HG02973 (cell line): ENCODE measurements at regions not wholly inside any gene's neighbourhood (a gene's known extent, or its start where the extent isn't known, plus 50 kb on each side); places are given as distances from the start of the nearest gene placed in this dataset.

Source experiments
- ATAC-seq: cut with Tn5 transposase; IDR thresholded peaks from one replicate; pipeline ENCODE4 v1.9.1; 2021; ENCODE audit warnings: moderate library complexity; ENCODE audit not compliant: unreplicated experiment

DNA sequence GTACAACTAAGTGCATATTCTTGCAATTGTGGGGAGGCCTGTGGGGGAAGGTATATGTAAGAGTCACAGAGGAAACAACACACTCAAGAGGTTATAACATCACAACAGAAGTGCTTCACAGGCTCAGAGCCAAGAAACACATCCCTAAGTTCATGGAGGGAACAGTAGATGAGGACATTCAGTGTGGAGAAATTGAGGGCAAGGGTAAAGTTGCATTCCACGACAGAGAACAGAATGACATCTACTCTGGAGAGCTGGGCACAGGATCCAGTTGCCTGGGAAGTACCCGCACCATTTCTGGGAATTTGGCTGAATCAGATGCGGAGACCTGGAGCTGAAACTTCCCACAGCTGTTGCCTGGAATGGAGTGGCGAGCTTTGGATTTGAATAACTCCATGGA lies 197.2 kb downstream of the NXNL2 start:
- ATAC-seq: no peak

DNA sequence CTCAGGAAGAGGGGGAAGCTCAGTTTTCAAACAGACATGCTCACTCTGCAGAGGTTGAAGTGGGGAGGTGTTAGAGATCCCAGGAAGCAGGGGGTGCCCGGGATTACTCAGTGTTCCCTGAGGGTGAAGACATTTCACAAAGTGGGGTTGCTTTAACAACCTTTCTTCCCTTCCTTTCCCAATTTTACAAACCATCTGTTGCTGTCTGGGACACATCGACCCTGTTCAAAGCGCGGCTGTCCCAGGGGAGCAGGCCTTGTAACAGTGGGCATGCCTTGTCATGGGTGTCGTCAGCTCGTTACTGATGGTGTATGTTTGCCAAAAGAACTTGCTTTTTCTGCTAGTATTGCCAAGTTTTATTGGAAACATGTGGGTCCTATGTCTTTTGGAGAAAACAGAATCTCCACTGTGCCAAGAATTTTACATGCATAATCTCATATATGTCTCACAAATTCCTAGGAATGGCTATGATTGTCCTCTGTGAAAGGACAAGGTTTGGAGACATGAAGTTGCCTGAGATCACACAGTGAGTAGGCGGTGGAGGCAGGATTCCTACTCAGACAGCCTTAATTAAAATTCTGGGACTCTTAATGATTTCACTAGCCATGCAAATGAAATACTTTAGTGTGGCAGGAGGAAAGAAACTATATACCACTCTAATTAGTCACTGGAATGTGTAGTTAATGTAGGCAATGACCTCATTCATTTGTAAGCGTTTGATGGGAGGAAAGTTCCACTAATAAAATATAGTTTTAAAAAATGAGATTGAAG lies 198.9 kb downstream of the NXNL2 start:
- no peak for ATAC-seq

GRCh38 chr9:88734527-88734926 lies 199.5 kb downstream of the NXNL2 start:
- ATAC-seq: no peak

DNA sequence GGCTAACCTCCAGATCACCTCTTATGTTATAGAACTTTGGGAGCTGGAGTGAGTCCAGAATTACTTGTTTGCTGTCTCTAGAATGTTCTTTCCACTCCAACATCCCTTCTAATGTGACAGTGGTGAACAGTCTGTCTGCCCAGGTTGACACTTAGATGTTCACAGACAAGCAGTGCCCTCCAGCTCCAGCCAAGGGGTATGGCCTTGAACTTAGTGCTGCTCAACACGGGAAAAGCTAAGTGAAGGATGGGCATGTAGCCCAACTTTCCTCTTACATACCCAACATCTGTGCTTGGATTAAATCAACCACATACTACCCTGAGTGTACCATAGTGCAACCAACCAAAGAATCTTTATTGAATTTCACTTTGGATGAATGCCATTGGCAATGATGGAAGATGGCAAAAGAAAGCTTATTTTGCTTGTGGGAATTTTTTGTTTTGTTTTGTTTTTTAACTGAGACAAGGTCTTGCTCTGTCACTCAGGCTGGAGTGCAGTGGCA lies 201.2 kb downstream of the NXNL2 start:
- ATAC-seq: no peak

GRCh38 chr9:88737031-88737430 lies 202.1 kb downstream of the NXNL2 start:
- ATAC-seq: no peak

- ATAC-seq: no peak
Observed at GRCh38 chr9:88737876-88738275, 202.9 kb downstream of the NXNL2 start.

DNA sequence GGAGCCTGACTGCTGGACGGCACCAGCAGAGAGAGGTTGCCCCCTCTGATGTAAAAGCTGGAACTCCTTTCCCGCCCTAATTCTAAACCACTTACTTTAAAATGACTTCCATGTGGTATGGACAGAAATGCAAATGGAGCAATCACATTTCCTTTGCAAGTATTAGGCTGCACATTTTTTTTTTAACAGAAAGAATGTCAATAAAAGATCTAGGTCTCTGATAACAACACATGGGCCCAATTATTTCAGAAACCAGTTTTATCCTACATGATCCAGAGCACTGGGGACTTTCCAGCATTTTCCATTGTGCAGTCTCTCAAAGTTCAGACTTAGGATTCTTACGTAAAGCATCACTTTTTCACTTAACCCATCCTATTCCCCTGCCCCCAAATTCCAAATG lies 203.7 kb downstream of the NXNL2 start:
- ATAC-seq: no peak

GRCh38 chr9:88739373-88739772 lies 204.4 kb downstream of the NXNL2 start:
- no peak for ATAC-seq

GRCh38 chr9:88740844-88741243 lies 205.9 kb downstream of the NXNL2 start:
- ATAC-seq: no peak

DNA sequence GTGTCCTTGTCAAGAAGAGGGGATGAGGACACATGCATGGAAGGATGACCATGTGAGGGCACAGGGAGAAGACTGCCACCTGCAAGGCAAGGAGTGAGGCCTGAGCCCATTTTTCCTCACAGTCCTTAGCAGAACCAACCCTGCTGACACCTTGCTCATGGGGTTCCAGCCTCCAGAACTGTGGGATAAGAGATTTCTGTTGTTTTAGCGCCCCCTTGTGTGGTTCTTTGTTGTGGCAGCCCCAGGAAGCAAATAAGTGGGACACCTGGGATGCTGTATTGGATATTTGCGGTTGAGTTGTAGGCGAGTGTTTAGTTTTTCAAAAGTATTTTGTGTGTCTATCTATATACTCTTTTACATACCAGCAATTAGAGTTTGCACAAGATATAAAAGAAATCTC lies 206.4 kb downstream of the NXNL2 start:
- ATAC-seq: no peak

GRCh38 chr9:88742483-88742882 lies 207.5 kb downstream of the NXNL2 start:
- ATAC-seq: no peak

- no peak for ATAC-seq
Observed at GRCh38 chr9:88742905-88743304, 207.9 kb downstream of the NXNL2 start.

- ATAC-seq: no peak
Observed at GRCh38 chr9:88745276-88746001, 210.5 kb downstream of the NXNL2 start.

DNA sequence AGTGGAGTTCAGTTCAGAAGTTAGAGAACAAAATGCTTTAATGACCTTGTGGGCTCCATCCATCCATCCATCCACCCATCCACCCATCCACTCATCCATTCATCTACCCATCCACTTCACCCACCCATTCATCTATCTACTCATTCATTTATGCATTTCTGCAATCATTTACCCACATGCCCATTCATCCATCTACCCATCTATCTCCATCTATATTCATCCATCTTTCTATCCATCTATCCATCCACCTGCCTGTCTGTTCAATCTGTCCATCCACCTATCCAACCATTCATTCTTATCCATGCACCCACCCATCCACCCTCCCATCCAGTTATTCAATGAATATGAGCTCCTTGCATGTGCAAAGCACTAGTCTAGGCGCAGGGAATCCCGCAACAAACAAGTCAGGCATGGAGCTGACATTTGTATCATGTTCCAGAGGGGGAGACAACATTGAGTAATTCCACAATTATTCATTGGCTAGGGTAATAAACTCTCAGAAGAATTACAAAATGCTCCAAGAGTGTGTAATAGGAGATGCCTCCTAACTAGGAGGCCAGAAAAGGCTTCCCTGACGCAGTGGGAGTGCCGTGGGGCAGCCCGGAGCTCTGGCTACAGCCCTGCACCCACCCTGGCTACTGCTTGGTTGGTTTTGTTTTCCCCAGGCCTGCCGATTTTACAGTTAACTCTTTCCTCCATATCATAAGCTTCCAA lies 211.2 kb downstream of the NXNL2 start:
- no peak for ATAC-seq

GRCh38 chr9:88746743-88747398 lies 211.9 kb downstream of the NXNL2 start:
- ATAC-seq: no peak

GRCh38 chr9:88747768-88748167 lies 212.8 kb downstream of the NXNL2 start:
- no peak for ATAC-seq

GRCh38 chr9:88748566-88749261 lies 213.7 kb downstream of the NXNL2 start:
- no peak for ATAC-seq

GRCh38 chr9:88749420-88749819 lies 214.4 kb downstream of the NXNL2 start:
- ATAC-seq: no peak

- ATAC-seq: no peak
Observed at GRCh38 chr9:88750832-88751360, 215.9 kb downstream of the NXNL2 start.

- no peak for ATAC-seq
Observed at GRCh38 chr9:88751781-88752180, 216.8 kb downstream of the NXNL2 start.
